MV-4-11 (cell line): ENCODE measurements at regions not wholly inside any gene's neighbourhood (a gene's known extent, or its start where the extent isn't known, plus 50 kb on each side); places are given as distances from the start of the nearest gene placed in this dataset.
"Not testable (repeated sequence)": the region's sequence is repeated elsewhere in the genome, so short reads cannot be mapped to it uniquely, and the experiment has no call there.

Experiments
- DNase-seq: peaks from one replicate; lab custom pipeline; 2025; lab: John Stamatoyannopoulos, UW

- peak; percentile 66 for DNase-seq
Observed at GRCh38 chr3:72176537-72177041, 391.6 kb upstream of the PROK2 start.

GRCh38 chr3:72175296-72175858, 390.4 kb upstream of the PROK2 start:
- peak; percentile 46 for DNase-seq

GRCh38 chr3:72174890-72175289, 389.9 kb upstream of the PROK2 start:
- no peak for DNase-seq

GRCh38 chr3:72174040-72174439, 389.1 kb upstream of the PROK2 start:
- DNase-seq = no peak

GRCh38 chr3:72171946-72172345, 387.0 kb upstream of the PROK2 start:
- DNase-seq = no peak

GRCh38 chr3:72171463-72171881, 386.5 kb upstream of the PROK2 start:
- no peak for DNase-seq

GRCh38 chr3:72169561-72170472, 384.9 kb upstream of the PROK2 start:
- no peak for DNase-seq

GRCh38 chr3:72169120-72169519, 384.2 kb upstream of the PROK2 start:
- DNase-seq = no peak

GRCh38 chr3:72165808-72166207, 380.9 kb upstream of the PROK2 start:
- no peak for DNase-seq

GRCh38 chr3:72165317-72165716, 380.4 kb upstream of the PROK2 start:
- DNase-seq = no peak

- DNase-seq = peak; percentile 87
Observed at GRCh38 chr3:72164635-72164978, 379.7 kb upstream of the PROK2 start.

GRCh38 chr3:72163809-72164634, 379.1 kb upstream of the PROK2 start:
- DNase-seq = peak; percentile 98

- no peak for DNase-seq
Observed at GRCh38 chr3:72162649-72163184, 377.8 kb upstream of the PROK2 start.

GRCh38 chr3:72161881-72162595, 377.1 kb upstream of the PROK2 start:
- no peak for DNase-seq

GRCh38 chr3:72161285-72161684, 376.3 kb upstream of the PROK2 start:
- DNase-seq = not testable (repeated sequence)

GRCh38 chr3:72160351-72160750, 375.4 kb upstream of the PROK2 start:
- DNase-seq = no peak

GRCh38 chr3:72159487-72159886, 374.5 kb upstream of the PROK2 start:
- no peak for DNase-seq

- no peak for DNase-seq
Observed at GRCh38 chr3:72158639-72159326, 373.8 kb upstream of the PROK2 start.

- no peak for DNase-seq
Observed at GRCh38 chr3:72157748-72158638, 373.0 kb upstream of the PROK2 start.
